ENCODE measurements at regions not wholly inside any gene's neighbourhood (a gene's known extent, or its start where the extent isn't known, plus 50 kb on each side); places are given as distances from the start of the nearest gene placed in this dataset.

DNA sequence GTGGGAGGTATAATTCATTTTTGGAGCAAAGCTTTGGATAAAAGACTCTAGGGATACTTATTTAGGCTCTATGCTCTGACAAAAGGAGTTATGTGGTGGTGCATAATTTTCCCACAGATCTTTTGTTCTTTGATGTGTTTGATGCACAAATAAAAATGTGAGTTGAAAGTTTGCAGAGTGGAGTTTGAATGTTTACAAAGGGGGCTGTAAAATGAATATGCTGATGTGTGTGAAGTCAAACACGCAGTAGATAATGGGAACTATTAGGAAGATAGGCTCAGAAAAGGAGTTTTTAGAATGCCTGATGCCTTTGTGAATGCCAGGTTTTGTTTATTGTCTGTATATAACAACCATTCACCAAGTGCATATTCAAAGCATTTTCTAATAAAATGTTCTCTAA lies 545.0 kb upstream of the EPHA7 start:
- no peak for FAIRE-seq
- no peaks in the 10 kb centered on the region for H3K4me1 ChIP-seq (ENCODE audit: control insufficient read depth, extremely low read depth, insufficient read depth, low read length)
- intact Hi-C loops (cut with micrococcal nuclease), result no loop called here
- no peaks in the 10 kb centered on the region for H3K9me3 ChIP-seq (replicated peaks; ENCODE audit: control insufficient read depth, insufficient read depth, low read length)
- H3K4me3 ChIP-seq (replicated peaks in 1 of 3; ENCODE audit: insufficient read depth in 1 of 3, low read depth in 1 of 3, low read length in 3 of 3), result no peak overlapping the region
- dilution Hi-C loops (cut with MboI; ENCODE audit: extremely low pct_ligation_motif_present, low sequenced_read_pairs), result no loop called here
- H3K9me1 ChIP-seq (replicated peaks; ENCODE audit: control insufficient read depth, extremely low read depth, insufficient read depth, low read length), result no peaks in the 10 kb centered on the region
- H3K4me2 ChIP-seq (ENCODE audit: insufficient read depth, low read length), result no peak overlapping the region
- H3K27me3 ChIP-seq (ENCODE audit: control insufficient read depth in 2 of 2, insufficient read depth in 2 of 2, low read length in 2 of 2), result no peaks in the 10 kb centered on the region
- BruUV-seq (replicated peaks), result no TSS peak
- no peaks in the 10 kb centered on the region for H3K36me3 ChIP-seq (ENCODE audit: control insufficient read depth in 2 of 2, extremely low read depth in 1 of 2, insufficient read depth in 2 of 2, low read length in 2 of 2)
- H3K9ac ChIP-seq (replicated peaks; ENCODE audit: extremely low read depth, insufficient read depth, low read length), result no peak overlapping the region
- no peak for DNase-seq (ENCODE audit: low read depth, low spot score)
- H3K27ac ChIP-seq (ENCODE audit: insufficient read depth, low read depth, low read length), result no peak overlapping the region
- TF ChIP-seq, protein P1, sequence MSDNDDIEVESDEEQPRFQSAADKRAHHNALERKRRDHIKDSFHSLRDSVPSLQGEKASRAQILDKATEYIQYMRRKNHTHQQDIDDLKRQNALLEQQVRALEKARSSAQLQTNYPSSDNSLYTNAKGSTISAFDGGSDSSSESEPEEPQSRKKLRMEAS (IDR thresholded peaks at IDR 0.05; ENCODE audit: insufficient read depth, insufficient read length), result no peak
- TF ChIP-seq GATA2 (IDR thresholded peaks at IDR 0.05; ENCODE audit: insufficient read depth, insufficient read length, low read depth, low read length) (no peak), FOS (IDR thresholded peaks at IDR 0.05; ENCODE audit: borderline replicate concordance, insufficient read depth, low read length) (no peak), MYC (IDR thresholded peaks at IDR 0.05; ENCODE audit: low read depth, low read length) (no peak), POLR2A (IDR thresholded peaks at IDR 0.05; ENCODE audit: low read depth, low read length) (no peak), EZH2 (IDR thresholded peaks at IDR 0.05; ENCODE audit: borderline replicate concordance, low read depth, low read length, severe bottlenecking) (no peak)
- TF ChIP-seq, protein P2, sequence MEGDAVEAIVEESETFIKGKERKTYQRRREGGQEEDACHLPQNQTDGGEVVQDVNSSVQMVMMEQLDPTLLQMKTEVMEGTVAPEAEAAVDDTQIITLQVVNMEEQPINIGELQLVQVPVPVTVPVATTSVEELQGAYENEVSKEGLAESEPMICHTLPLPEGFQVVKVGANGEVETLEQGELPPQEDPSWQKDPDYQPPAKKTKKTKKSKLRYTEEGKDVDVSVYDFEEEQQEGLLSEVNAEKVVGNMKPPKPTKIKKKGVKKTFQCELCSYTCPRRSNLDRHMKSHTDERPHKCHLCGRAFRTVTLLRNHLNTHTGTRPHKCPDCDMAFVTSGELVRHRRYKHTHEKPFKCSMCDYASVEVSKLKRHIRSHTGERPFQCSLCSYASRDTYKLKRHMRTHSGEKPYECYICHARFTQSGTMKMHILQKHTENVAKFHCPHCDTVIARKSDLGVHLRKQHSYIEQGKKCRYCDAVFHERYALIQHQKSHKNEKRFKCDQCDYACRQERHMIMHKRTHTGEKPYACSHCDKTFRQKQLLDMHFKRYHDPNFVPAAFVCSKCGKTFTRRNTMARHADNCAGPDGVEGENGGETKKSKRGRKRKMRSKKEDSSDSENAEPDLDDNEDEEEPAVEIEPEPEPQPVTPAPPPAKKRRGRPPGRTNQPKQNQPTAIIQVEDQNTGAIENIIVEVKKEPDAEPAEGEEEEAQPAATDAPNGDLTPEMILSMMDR (IDR thresholded peaks at IDR 0.05; ENCODE audit: extremely low read depth in 1 of 2, insufficient read depth in 1 of 2, low read depth in 1 of 2, low read length in 2 of 2), result no peak
- ChIA-PET POLR2A (no interaction called here), CTCF (no interaction called here)
- H2AFZ ChIP-seq (ENCODE audit: low read depth, low read length), result no peak overlapping the region
- H3K79me2 ChIP-seq (ENCODE audit: control insufficient read depth, insufficient read depth, low read length), result no peaks in the 10 kb centered on the region
- H4K20me1 ChIP-seq (replicated peaks; ENCODE audit: control insufficient read depth, extremely low read depth, insufficient read depth, low read length), result no peaks in the 10 kb centered on the region
